Hepatocyte (in vitro differentiated cells): ENCODE measurements at regions not wholly inside any gene's neighbourhood (a gene's known extent, or its start where the extent isn't known, plus 50 kb on each side); places are given as distances from the start of the nearest gene placed in this dataset.

Source experiments
- DNase-seq: peaks from one replicate; pipeline ENCODE4 v3.0.0-alpha.2; 2016; ENCODE audit warnings: low spot score
- H2AFZ ChIP-seq: fragments of 200-600 bp; sonication (generic); 2 replicates; pipeline ENCODE4 v1.6.0; 2016; ENCODE audit warnings: antibody characterized with exemption, mild to moderate bottlenecking
- H3K27ac ChIP-seq: fragments of 200-600 bp; sonication (generic); 2 replicates; pipeline ENCODE4 v1.5.1; 2016; ENCODE audit warnings: mild to moderate bottlenecking
- H3K27me3 ChIP-seq: fragments of 200-600 bp; sonication (generic); 2 replicates; pipeline ENCODE4 v1.6.1; 2016
- H3K36me3 ChIP-seq: fragments of 200-600 bp; sonication (generic); replicated peaks from 2 replicates; pipeline ENCODE4 v1.5.1; 2016; ENCODE audit warnings: low read depth; ENCODE audit not compliant: insufficient read depth
- H3K4me1 ChIP-seq: fragments of 200-600 bp; sonication (generic); 2 replicates; pipeline ENCODE4 v1.5.1; 2016; ENCODE audit warnings: mild to moderate bottlenecking, moderate library complexity; ENCODE audit not compliant: insufficient read depth
- H3K4me2 ChIP-seq: fragments of 200-600 bp; sonication (generic); 2 replicates; pipeline ENCODE4 v1.6.0; 2016
- H3K4me3 ChIP-seq: fragments of 200-600 bp; sonication (generic); 2 replicates; pipeline ENCODE4 v1.5.1; 2016; ENCODE audit warnings: mild to moderate bottlenecking
- H3K79me2 ChIP-seq: fragments of 200-600 bp; sonication (generic); 2 replicates; pipeline ENCODE4 v1.6.0; 2017; ENCODE audit warnings: mild to moderate bottlenecking
- H3K9me2 ChIP-seq: fragments of 200-600 bp; sonication (generic); replicated peaks from 2 replicates; pipeline ENCODE4 v1.6.0; 2017; ENCODE audit warnings: mild to moderate bottlenecking; ENCODE audit not compliant: insufficient read depth
- H3K9me3 ChIP-seq: fragments of 200-600 bp; sonication (generic); 2 replicates; pipeline ENCODE4 v1.5.1; 2016; ENCODE audit warnings: low read depth, mild to moderate bottlenecking
- H4K20me1 ChIP-seq: fragments of 200-600 bp; sonication (generic); 2 replicates; pipeline ENCODE4 v1.6.0; 2016; ENCODE audit warnings: mild to moderate bottlenecking; ENCODE audit not compliant: insufficient read depth, poor library complexity, severe bottlenecking
- EZH2 ChIP-seq: fragments of 200-600 bp; sonication (generic); IDR thresholded peaks from 2 replicates; pipeline ENCODE4 v1.6.1; 2016; ENCODE audit warnings: antibody characterized with exemption, mild to moderate bottlenecking, borderline replicate concordance
- EZH2phosphoT487 ChIP-seq: fragments of 200-600 bp; sonication (generic); IDR thresholded peaks from one replicate; pipeline ENCODE4 v1.6.1; 2018; ENCODE audit warnings: antibody characterized with exemption, mild to moderate bottlenecking, low read depth, moderate library complexity; ENCODE audit not compliant: unreplicated experiment, severe bottlenecking
- WGBS: methylation state at CpG from one replicate; pipeline ENCODE4 v1.1.6; 2016; ENCODE audit warnings: low lambda C conversion rate; ENCODE audit errors: missing lambda C conversion rate; 5-methylcytosine and 5-hydroxymethylcytosine counted together
- TF ChIP-seq, protein P1 (sequence below): fragments of 200-600 bp; sonication (generic); IDR thresholded peaks from 2 replicates; pipeline ENCODE4 v1.5.1; 2016; ENCODE audit warnings: antibody characterized with exemption, mild to moderate bottlenecking; ENCODE audit not compliant: poor library complexity

DNA sequence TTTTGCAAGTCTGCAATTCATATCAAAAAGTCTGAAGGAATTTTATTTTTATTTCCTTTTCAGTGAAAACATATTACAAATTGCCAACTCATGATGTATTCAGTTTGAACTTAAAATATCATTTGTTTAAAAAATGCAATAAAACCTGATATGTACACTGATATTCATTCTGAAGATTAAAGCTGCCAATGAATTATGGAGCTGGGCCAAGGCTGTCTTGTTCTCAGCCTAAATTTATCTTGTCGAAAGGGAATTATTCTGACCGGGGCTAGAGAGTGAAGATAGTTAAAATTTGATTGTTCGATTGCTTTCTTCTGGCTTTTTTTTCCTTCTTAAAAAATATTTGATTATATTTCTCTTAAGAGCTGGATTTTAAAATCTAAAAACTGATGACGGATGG, 54.0 kb upstream of the RBFOX1 start:
- Histone ChIP-seq H3K9me3 (no peaks in the 10 kb centered on the region), H3K9me2 (no peaks in the 10 kb centered on the region), H3K4me2 (no peak overlapping the region), H3K36me3 (no peaks in the 10 kb centered on the region), H3K27ac (no peak overlapping the region), H2AFZ (no peak overlapping the region), H3K4me1 (no peaks in the 10 kb centered on the region), H3K4me3 (no peak overlapping the region), H3K27me3 (peaks cover 3% of the 10 kb centered on the region), H3K79me2 (no peaks in the 10 kb centered on the region), H4K20me1 (no peaks in the 10 kb centered on the region)
- no peak for DNase-seq
- TF ChIP-seq, protein P1, sequence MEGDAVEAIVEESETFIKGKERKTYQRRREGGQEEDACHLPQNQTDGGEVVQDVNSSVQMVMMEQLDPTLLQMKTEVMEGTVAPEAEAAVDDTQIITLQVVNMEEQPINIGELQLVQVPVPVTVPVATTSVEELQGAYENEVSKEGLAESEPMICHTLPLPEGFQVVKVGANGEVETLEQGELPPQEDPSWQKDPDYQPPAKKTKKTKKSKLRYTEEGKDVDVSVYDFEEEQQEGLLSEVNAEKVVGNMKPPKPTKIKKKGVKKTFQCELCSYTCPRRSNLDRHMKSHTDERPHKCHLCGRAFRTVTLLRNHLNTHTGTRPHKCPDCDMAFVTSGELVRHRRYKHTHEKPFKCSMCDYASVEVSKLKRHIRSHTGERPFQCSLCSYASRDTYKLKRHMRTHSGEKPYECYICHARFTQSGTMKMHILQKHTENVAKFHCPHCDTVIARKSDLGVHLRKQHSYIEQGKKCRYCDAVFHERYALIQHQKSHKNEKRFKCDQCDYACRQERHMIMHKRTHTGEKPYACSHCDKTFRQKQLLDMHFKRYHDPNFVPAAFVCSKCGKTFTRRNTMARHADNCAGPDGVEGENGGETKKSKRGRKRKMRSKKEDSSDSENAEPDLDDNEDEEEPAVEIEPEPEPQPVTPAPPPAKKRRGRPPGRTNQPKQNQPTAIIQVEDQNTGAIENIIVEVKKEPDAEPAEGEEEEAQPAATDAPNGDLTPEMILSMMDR, result no peak
- TF ChIP-seq EZH2phosphoT487 (no peak), EZH2 (no peak)
- WGBS, result 95% methylated on average over 4 of the region's 4 CpGs

DNA sequence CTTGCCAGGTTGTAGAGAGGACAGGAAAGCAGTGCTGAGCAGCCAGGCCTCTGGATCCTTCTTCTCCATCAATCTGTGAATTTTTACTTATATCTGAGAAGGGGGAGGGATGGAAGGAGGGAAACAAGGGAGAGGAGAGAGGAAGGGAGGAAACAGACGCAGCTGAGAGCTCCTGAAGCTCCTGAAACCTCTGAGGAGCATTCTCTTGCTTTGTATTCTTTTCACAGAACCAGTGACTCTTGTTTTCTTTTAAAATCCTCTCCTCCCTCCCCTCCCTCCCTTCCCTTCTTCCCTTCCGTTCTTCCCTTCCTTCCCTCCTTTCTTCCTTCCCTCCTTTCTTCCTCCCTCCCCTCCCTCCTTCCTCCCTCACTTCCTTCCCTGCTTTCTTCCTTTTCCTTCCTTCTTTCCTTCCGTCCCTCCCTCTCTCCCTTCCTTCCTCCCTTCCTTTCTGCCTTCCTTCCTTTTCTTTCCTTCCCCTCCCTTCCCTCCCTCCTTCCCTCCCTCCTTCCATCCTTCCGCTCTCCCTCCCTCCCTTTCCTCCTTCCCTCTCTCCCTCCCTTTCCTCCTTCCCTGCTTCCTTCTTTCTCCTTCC, 60.0 kb upstream of the RBFOX1 start:
- 55% methylated on average over 1 of the region's 4 CpGs for WGBS
- H3K27ac ChIP-seq, result no peak overlapping the region
- H2AFZ ChIP-seq, result no peak overlapping the region
- H4K20me1 ChIP-seq, result no peaks in the 10 kb centered on the region
- H3K4me2 ChIP-seq, result no peak overlapping the region
- TF ChIP-seq EZH2 (no peak), EZH2phosphoT487 (no peak)
- TF ChIP-seq, protein P1, result no peak
- H3K4me1 ChIP-seq, result no peaks in the 10 kb centered on the region
- DNase-seq, result no peak
- no peaks in the 10 kb centered on the region for H3K36me3 ChIP-seq
- H3K27me3 ChIP-seq, result peaks cover 7% of the 10 kb centered on the region
- no peaks in the 10 kb centered on the region for H3K9me3 ChIP-seq
- no peaks in the 10 kb centered on the region for H3K9me2 ChIP-seq
- H3K79me2 ChIP-seq, result no peaks in the 10 kb centered on the region
- no peak overlapping the region for H3K4me3 ChIP-seq

DNA sequence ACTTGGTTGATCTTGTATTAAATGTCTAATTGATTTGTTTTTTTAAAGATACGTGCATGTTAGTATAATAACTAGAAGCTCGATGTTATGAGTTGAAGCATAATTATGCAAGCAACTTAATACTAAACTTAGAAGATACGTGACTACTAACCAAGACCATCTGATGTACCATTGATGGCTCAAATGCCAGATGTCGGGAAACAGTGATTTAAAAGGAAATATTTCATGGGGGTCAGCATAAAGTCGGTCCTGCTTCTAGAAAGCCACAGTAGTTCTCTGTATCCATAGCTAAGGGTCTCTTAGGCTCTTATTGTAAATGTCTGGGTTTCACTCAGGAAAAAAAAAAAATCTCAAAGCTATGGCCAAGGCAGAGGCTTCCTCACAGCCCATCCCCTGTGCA, 61.2 kb upstream of the RBFOX1 start:
- H3K27me3 ChIP-seq, result peaks cover 7% of the 10 kb centered on the region
- no peaks in the 10 kb centered on the region for H3K9me3 ChIP-seq
- DNase-seq, result no peak
- no peak overlapping the region for H3K4me3 ChIP-seq
- WGBS, result 79% methylated on average over 5 of the region's 5 CpGs
- no peaks in the 10 kb centered on the region for H3K9me2 ChIP-seq
- H3K4me1 ChIP-seq, result no peaks in the 10 kb centered on the region
- no peaks in the 10 kb centered on the region for H4K20me1 ChIP-seq
- no peak overlapping the region for H3K27ac ChIP-seq
- no peak overlapping the region for H3K4me2 ChIP-seq
- no peaks in the 10 kb centered on the region for H3K79me2 ChIP-seq
- H2AFZ ChIP-seq, result no peak overlapping the region
- no peak for TF ChIP-seq EZH2
- TF ChIP-seq EZH2phosphoT487, result no peak
- TF ChIP-seq, protein P1, result no peak
- H3K36me3 ChIP-seq, result no peaks in the 10 kb centered on the region

DNA sequence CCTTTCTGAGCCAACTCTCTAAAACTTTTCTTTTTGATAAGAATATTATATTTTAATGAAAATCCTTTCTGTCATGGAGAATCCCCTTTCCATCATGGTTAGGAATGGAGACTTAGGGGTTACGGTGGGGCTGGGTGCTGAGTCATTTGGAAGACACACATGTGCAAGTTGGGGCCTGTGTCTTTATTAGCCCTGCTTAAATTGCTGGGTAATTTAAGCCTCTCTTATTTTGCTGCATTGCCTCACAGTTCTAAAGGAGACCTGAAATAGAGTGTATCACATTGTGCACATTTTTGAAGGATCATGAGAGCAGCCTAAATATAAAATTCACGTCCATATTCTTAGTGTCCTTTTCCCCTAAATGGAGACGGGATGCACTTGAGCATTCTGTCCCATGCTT, 61.8 kb upstream of the RBFOX1 start:
- peaks cover 7% of the 10 kb centered on the region for H3K27me3 ChIP-seq
- no peak overlapping the region for H3K4me2 ChIP-seq
- no peak overlapping the region for H3K27ac ChIP-seq
- WGBS, result 73% methylated on average over 3 of the region's 3 CpGs
- DNase-seq, result no peak
- H2AFZ ChIP-seq, result no peak overlapping the region
- H3K36me3 ChIP-seq, result no peaks in the 10 kb centered on the region
- no peaks in the 10 kb centered on the region for H4K20me1 ChIP-seq
- H3K9me3 ChIP-seq, result no peaks in the 10 kb centered on the region
- no peaks in the 10 kb centered on the region for H3K9me2 ChIP-seq
- no peaks in the 10 kb centered on the region for H3K4me1 ChIP-seq
- H3K4me3 ChIP-seq, result no peak overlapping the region
- no peaks in the 10 kb centered on the region for H3K79me2 ChIP-seq
- TF ChIP-seq, protein P1, result no peak
- TF ChIP-seq EZH2, result no peak
- no peak for TF ChIP-seq EZH2phosphoT487
